OCI-LY7 (cell line): ENCODE measurements at regions not wholly inside any gene's neighbourhood (a gene's known extent, or its start where the extent isn't known, plus 50 kb on each side); places are given as distances from the start of the nearest gene placed in this dataset.

ENCODE experiments used
- BruUV-seq: library from RNA; stranded (reverse); fragments of 400-500 nt; replicated peaks from 2 replicates; lab custom pipeline; 2021; lab: Mats Ljungman, UMichigan
- CTCF ChIA-PET: fragments of 300-600 bp; sonication (Branson Sonifier 250); formaldehyde crosslinking; loops from one replicate; lab custom pipeline; 2022; ENCODE audit warnings: antibody characterized with exemption; ENCODE audit not compliant: unreplicated experiment; lab: Charles Lee
- POLR2A ChIA-PET: fragments of 300-600 bp; sonication (Branson Sonifier 250); formaldehyde crosslinking; loops from one replicate; lab custom pipeline; 2022; ENCODE audit warnings: antibody characterized with exemption; lab: Charles Lee
- DNase-seq: peaks from one replicate; pipeline ENCODE4 v3.0.0-alpha.2; 2015; ENCODE audit warnings: low spot score
- H2AFZ ChIP-seq: fragments of 200-600 bp; sonication (generic), shearing (Covaris generic); 2 replicates; pipeline ENCODE4 v1.6.1; 2014; ENCODE audit warnings: mild to moderate bottlenecking, antibody characterized with exemption, low read length, moderate library complexity
- H3K27ac ChIP-seq: fragments of 200-600 bp; sonication (generic); 2 replicates; pipeline ENCODE4 v1.5.1; 2014; ENCODE audit warnings: mixed run types, low read depth, mild to moderate bottlenecking, moderate library complexity, low read length, inconsistent platforms; ENCODE audit not compliant: poor library complexity, severe bottlenecking
- H3K36me3 ChIP-seq: fragments of 200-600 bp; sonication (generic); 2 replicates; pipeline ENCODE4 v1.6.1; 2014; ENCODE audit warnings: mild to moderate bottlenecking, antibody characterized with exemption, low read length, moderate library complexity, mixed read lengths; ENCODE audit not compliant: insufficient read depth
- H3K4me1 ChIP-seq: fragments of 200-600 bp; sonication (generic); 2 replicates; pipeline ENCODE4 v1.5.1; 2014; ENCODE audit warnings: mild to moderate bottlenecking, low read length; ENCODE audit not compliant: insufficient read depth, poor library complexity, severe bottlenecking
- H3K4me2 ChIP-seq: fragments of 200-600 bp; sonication (generic); 2 replicates; pipeline ENCODE4 v1.6.1; 2014; ENCODE audit warnings: mild to moderate bottlenecking, low read length
- H3K4me3 ChIP-seq: fragments of 200-600 bp; sonication (generic); 2 replicates; pipeline ENCODE4 v1.5.1; 2014; ENCODE audit warnings: mild to moderate bottlenecking, low read depth, low read length; ENCODE audit not compliant: poor library complexity, severe bottlenecking
- H3K79me2 ChIP-seq: fragments of 200-600 bp; sonication (generic); 2 replicates; pipeline ENCODE4 v1.6.1; 2016; ENCODE audit warnings: low read depth, mild to moderate bottlenecking, low read length, moderate library complexity, mixed read lengths; ENCODE audit not compliant: insufficient read depth
- H3K9me2 ChIP-seq: fragments of 200-600 bp; sonication (generic); 2 replicates; pipeline ENCODE4 v1.6.1; 2016; ENCODE audit warnings: mild to moderate bottlenecking, low read length, mixed read lengths; ENCODE audit not compliant: insufficient read depth
- H3K9me3 ChIP-seq: fragments of 200-600 bp; sonication (generic); 2 replicates; pipeline ENCODE4 v1.6.1; 2014; ENCODE audit warnings: mild to moderate bottlenecking, mixed run types, low read length, mixed read lengths
- H4K20me1 ChIP-seq: fragments of 200-600 bp; sonication (generic); 2 replicates; pipeline ENCODE4 v1.6.1; 2014; ENCODE audit warnings: mild to moderate bottlenecking, antibody characterized with exemption, low read length, moderate library complexity, mixed read lengths; ENCODE audit not compliant: insufficient read depth
- CTCF ChIP-seq: fragments of 200-600 bp; sonication (generic); conservative IDR thresholded peaks from 2 replicates; pipeline ENCODE4 v1.5.1; 2014; ENCODE audit warnings: mild to moderate bottlenecking, antibody characterized with exemption, low read length, moderate library complexity, mixed read lengths
- EZH2phosphoT487 ChIP-seq: fragments of 200-600 bp; sonication (generic); IDR thresholded peaks from 2 replicates; pipeline ENCODE4 v1.6.1; 2018; ENCODE audit warnings: low read depth, borderline replicate concordance, mild to moderate bottlenecking, mixed run types, antibody characterized with exemption, low read length, moderate library complexity, mixed read lengths
- intact Hi-C: fragments of 100-400 bp; cut with micrococcal nuclease; formaldehyde crosslinking; loops from one replicate; pipeline ENCODE4 v1.10.0; 2022; ENCODE audit not compliant: unreplicated experiment

GRCh38 chr4:28760003-28760402 is 1899.4 kb downstream of the STIM2 start:
- BruUV-seq, result no TSS peak
- no peak for DNase-seq

GRCh38 chr4:28772066-28772465 is 1911.4 kb downstream of the STIM2 start:
- H3K4me3 ChIP-seq, result no peak overlapping the region
- no TSS peak for BruUV-seq
- TF ChIP-seq CTCF (no peak), EZH2phosphoT487 (no peak)
- DNase-seq, result no peak
- no peaks in the 10 kb centered on the region for H3K36me3 ChIP-seq
- no peak overlapping the region for H2AFZ ChIP-seq
- ChIA-PET CTCF (no interaction called here), POLR2A (no interaction called here)
- no peak overlapping the region for H3K27ac ChIP-seq
- no peak overlapping the region for H3K4me2 ChIP-seq
- H4K20me1 ChIP-seq, result no peaks in the 10 kb centered on the region
- H3K9me3 ChIP-seq, result no peaks in the 10 kb centered on the region
- intact Hi-C loops, result no loop called here
- H3K9me2 ChIP-seq, result no peaks in the 10 kb centered on the region
- H3K79me2 ChIP-seq, result no peaks in the 10 kb centered on the region
- H3K4me1 ChIP-seq, result no peaks in the 10 kb centered on the region

More at GRCh38 chr4:28760003-28760402, 1899.4 kb downstream of the STIM2 start:
- no peak overlapping the region for H3K4me2 ChIP-seq
- POLR2A ChIA-PET, result interaction anchor here (0.7 kb wide), 2 partner anchors 329 to 425 kb away, joined by 3 read pairs; no protein-coding TSS in a partner anchor
- CTCF ChIA-PET, result no interaction called here
- H3K9me2 ChIP-seq, result no peaks in the 10 kb centered on the region
- H4K20me1 ChIP-seq, result no peaks in the 10 kb centered on the region
- H3K27ac ChIP-seq, result no peak overlapping the region
- no peak overlapping the region for H2AFZ ChIP-seq
- intact Hi-C loops, result no loop called here
- no peaks in the 10 kb centered on the region for H3K79me2 ChIP-seq
- no peaks in the 10 kb centered on the region for H3K9me3 ChIP-seq
- no peak overlapping the region for H3K4me3 ChIP-seq
- no peaks in the 10 kb centered on the region for H3K4me1 ChIP-seq
- TF ChIP-seq EZH2phosphoT487, result no peak
- H3K36me3 ChIP-seq, result no peaks in the 10 kb centered on the region

- TF ChIP-seq CTCF (no peak), EZH2phosphoT487 (no peak)
- no peak overlapping the region for H3K4me3 ChIP-seq
- ChIA-PET CTCF (no interaction called here), POLR2A (no interaction called here)
- DNase-seq, result no peak
- no peaks in the 10 kb centered on the region for H3K79me2 ChIP-seq
- intact Hi-C loops, result no loop called here
- H2AFZ ChIP-seq, result no peak overlapping the region
- no peak overlapping the region for H3K4me2 ChIP-seq
- H3K27ac ChIP-seq, result no peak overlapping the region
- no TSS peak for BruUV-seq
- no peaks in the 10 kb centered on the region for H4K20me1 ChIP-seq
- no peaks in the 10 kb centered on the region for H3K36me3 ChIP-seq
- no peaks in the 10 kb centered on the region for H3K9me3 ChIP-seq
- no peaks in the 10 kb centered on the region for H3K4me1 ChIP-seq
- H3K9me2 ChIP-seq, result no peaks in the 10 kb centered on the region
Observed at GRCh38 chr4:28772788-28773187, 1912.1 kb downstream of the STIM2 start.
